ENCODE measurements at regions not wholly inside any gene's neighbourhood (a gene's known extent, or its start where the extent isn't known, plus 50 kb on each side); places are given as distances from the start of the nearest gene placed in this dataset.

- no peak for DNase-seq
These were observed 252.5 kb downstream of the SLC6A15 start for GRCh38 chr12:84660139-84660538.

- DNase-seq = no peak
These were observed 253.7 kb downstream of the SLC6A15 start for GRCh38 chr12:84658877-84659276.

- DNase-seq = no peak
These were observed 255.9 kb downstream of the SLC6A15 start for GRCh38 chr12:84656705-84657104.

GRCh38 chr12:84653482-84653881, 259.1 kb downstream of the SLC6A15 start:
- no peak for DNase-seq

GRCh38 chr12:84648425-84648824, 264.2 kb downstream of the SLC6A15 start:
- no peak for DNase-seq

- no peak for DNase-seq
These were observed 267.7 kb downstream of the SLC6A15 start for GRCh38 chr12:84644908-84645307.

- DNase-seq = no peak
These were observed 268.6 kb downstream of the SLC6A15 start for GRCh38 chr12:84643993-84644392.

- no peak for DNase-seq
These were observed 270.6 kb downstream of the SLC6A15 start for GRCh38 chr12:84641940-84642545.

- no peak for DNase-seq
These were observed 273.7 kb downstream of the SLC6A15 start for GRCh38 chr12:84638811-84639368.

GRCh38 chr12:84637926-84638325, 274.7 kb downstream of the SLC6A15 start:
- DNase-seq = no peak

GRCh38 chr12:84636801-84637290, 275.8 kb downstream of the SLC6A15 start:
- DNase-seq = no peak

GRCh38 chr12:84634526-84634925, 278.1 kb downstream of the SLC6A15 start:
- DNase-seq = no peak

- DNase-seq = no peak
These were observed 280.0 kb downstream of the SLC6A15 start for GRCh38 chr12:84632556-84632955.

GRCh38 chr12:84631020-84631419, 281.6 kb downstream of the SLC6A15 start:
- no peak for DNase-seq

- DNase-seq = no peak
These were observed 285.0 kb downstream of the SLC6A15 start for GRCh38 chr12:84627593-84627992.

- no peak for DNase-seq
These were observed 288.0 kb downstream of the SLC6A15 start for GRCh38 chr12:84624601-84625000.

- no peak for DNase-seq
These were observed 293.5 kb downstream of the SLC6A15 start for GRCh38 chr12:84619053-84619571.

GRCh38 chr12:84607170-84607819, 305.3 kb downstream of the SLC6A15 start:
- no peak for DNase-seq

- DNase-seq = no peak
These were observed 306.6 kb downstream of the SLC6A15 start for GRCh38 chr12:84605983-84606382.

GRCh38 chr12:84604551-84604950, 308.0 kb downstream of the SLC6A15 start:
- DNase-seq = no peak

GRCh38 chr12:84603484-84604248, 308.9 kb downstream of the SLC6A15 start:
- no peak for DNase-seq

GRCh38 chr12:84601483-84601882, 311.1 kb downstream of the SLC6A15 start:
- DNase-seq = no peak

GRCh38 chr12:84599539-84599938, 313.1 kb downstream of the SLC6A15 start:
- no peak for DNase-seq

Measured in bone marrow (tissue), 2 donors.